Tongue (tissue), 1 donor: ENCODE measurements at regions not wholly inside any gene's neighbourhood (a gene's known extent, or its start where the extent isn't known, plus 50 kb on each side); places are given as distances from the start of the nearest gene placed in this dataset.

Source experiments
- DNase-seq: peaks from one replicate; pipeline ENCODE4 v3.0.0-alpha.2; 2015

- DNase-seq: no peak
Measured at GRCh38 chr10:111354859-111355258, 278.0 kb downstream of the ADRA2A start.

GRCh38 chr10:111356571-111356970 lies 279.7 kb downstream of the ADRA2A start:
- no peak for DNase-seq

- DNase-seq: no peak
Measured at GRCh38 chr10:111357859-111358258, 281.0 kb downstream of the ADRA2A start.

GRCh38 chr10:111360260-111360925 lies 283.6 kb downstream of the ADRA2A start:
- peak; percentile 47 for DNase-seq

GRCh38 chr10:111367531-111367930 lies 290.7 kb downstream of the ADRA2A start:
- no peak for DNase-seq

- no peak for DNase-seq
Measured at GRCh38 chr10:111370101-111370500, 293.3 kb downstream of the ADRA2A start.

GRCh38 chr10:111373696-111374095 lies 296.9 kb downstream of the ADRA2A start:
- no peak for DNase-seq

- no peak for DNase-seq
Measured at GRCh38 chr10:111379534-111380187, 302.8 kb downstream of the ADRA2A start.

- no peak for DNase-seq
Measured at GRCh38 chr10:111384556-111384955, 307.7 kb downstream of the ADRA2A start.

GRCh38 chr10:111390813-111391563 lies 314.2 kb downstream of the ADRA2A start:
- DNase-seq: no peak

- peak; percentile 25 for DNase-seq
Measured at GRCh38 chr10:111392159-111392558, 315.3 kb downstream of the ADRA2A start.

- DNase-seq: no peak
Measured at GRCh38 chr10:111392910-111393309, 316.1 kb downstream of the ADRA2A start.

- DNase-seq: no peak
Measured at GRCh38 chr10:111410740-111411139, 333.9 kb downstream of the ADRA2A start.

GRCh38 chr10:111425459-111425858 lies 348.6 kb downstream of the ADRA2A start:
- DNase-seq: no peak

GRCh38 chr10:111429288-111430028 lies 352.6 kb downstream of the ADRA2A start:
- no peak for DNase-seq

- no peak for DNase-seq
Measured at GRCh38 chr10:111430070-111430469, 353.2 kb downstream of the ADRA2A start.

- no peak for DNase-seq
Measured at GRCh38 chr10:111432588-111432987, 355.8 kb downstream of the ADRA2A start.

GRCh38 chr10:111435871-111436270 lies 359.0 kb downstream of the ADRA2A start:
- DNase-seq: no peak

GRCh38 chr10:111439034-111439842 lies 362.4 kb downstream of the ADRA2A start:
- DNase-seq: no peak

GRCh38 chr10:111440501-111440900 lies 363.7 kb downstream of the ADRA2A start:
- DNase-seq: no peak

GRCh38 chr10:111445667-111446066 lies 368.8 kb downstream of the ADRA2A start:
- no peak for DNase-seq

GRCh38 chr10:111446966-111447365 lies 370.1 kb downstream of the ADRA2A start:
- no peak for DNase-seq
